ENCODE measurements at regions not wholly inside any gene's neighbourhood (a gene's known extent, or its start where the extent isn't known, plus 50 kb on each side); places are given as distances from the start of the nearest gene placed in this dataset.
"Not testable (repeated sequence)": the region's sequence is repeated elsewhere in the genome, so short reads cannot be mapped to it uniquely, and the experiment has no call there.

DNA sequence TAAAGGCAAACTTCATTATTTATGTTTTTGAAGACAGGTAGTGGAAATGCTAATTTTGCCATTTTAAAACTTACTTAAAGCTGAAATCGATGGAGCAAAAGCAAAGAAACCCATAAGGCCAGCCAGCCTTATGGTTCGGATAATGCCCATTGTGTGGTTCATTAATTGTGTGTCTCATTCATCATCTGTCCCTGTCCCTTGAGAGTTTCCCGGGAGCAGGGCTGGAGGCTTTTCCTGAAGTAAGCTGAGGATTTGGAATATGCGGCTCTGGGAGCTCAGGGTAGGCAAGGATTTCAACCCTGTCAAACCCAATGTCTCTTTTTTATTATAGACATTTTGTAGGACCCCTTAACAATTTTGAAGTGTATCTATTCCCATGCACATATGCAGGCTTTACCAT, 790.0 kb upstream of the KIRREL3 start:
- TF ChIP-seq, protein P1, sequence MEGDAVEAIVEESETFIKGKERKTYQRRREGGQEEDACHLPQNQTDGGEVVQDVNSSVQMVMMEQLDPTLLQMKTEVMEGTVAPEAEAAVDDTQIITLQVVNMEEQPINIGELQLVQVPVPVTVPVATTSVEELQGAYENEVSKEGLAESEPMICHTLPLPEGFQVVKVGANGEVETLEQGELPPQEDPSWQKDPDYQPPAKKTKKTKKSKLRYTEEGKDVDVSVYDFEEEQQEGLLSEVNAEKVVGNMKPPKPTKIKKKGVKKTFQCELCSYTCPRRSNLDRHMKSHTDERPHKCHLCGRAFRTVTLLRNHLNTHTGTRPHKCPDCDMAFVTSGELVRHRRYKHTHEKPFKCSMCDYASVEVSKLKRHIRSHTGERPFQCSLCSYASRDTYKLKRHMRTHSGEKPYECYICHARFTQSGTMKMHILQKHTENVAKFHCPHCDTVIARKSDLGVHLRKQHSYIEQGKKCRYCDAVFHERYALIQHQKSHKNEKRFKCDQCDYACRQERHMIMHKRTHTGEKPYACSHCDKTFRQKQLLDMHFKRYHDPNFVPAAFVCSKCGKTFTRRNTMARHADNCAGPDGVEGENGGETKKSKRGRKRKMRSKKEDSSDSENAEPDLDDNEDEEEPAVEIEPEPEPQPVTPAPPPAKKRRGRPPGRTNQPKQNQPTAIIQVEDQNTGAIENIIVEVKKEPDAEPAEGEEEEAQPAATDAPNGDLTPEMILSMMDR (IDR thresholded peaks at IDR 0.05; ENCODE audit: insufficient read depth, missing control alignments), result no peak
- DNase-seq (ENCODE audit: insufficient read length, low spot score), result no peak
- no peak for FAIRE-seq

DNA sequence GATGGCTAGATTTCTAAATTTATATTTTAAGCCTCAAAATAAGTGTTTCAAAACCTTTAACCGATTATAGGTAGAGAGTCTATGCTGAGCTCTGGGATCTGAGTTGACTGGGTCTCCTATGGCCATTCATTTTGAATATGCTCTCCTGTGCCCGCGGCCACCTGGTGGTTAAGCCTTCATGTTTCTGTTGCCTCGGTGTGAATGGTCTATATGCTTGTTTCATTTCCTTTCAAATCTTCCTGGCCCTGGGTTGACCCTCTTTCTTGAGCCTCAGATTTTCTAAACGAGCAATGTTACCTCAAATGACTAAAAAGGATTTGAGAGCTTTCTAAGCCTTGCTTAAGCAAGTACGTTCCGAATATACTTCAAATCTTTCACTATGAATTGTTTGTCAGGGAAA, 789.4 kb upstream of the KIRREL3 start:
- TF ChIP-seq, protein P1 (IDR thresholded peaks at IDR 0.05; ENCODE audit: insufficient read depth, missing control alignments), result no peak
- no peak for FAIRE-seq
- no peak for DNase-seq (ENCODE audit: insufficient read length, low spot score)

DNA sequence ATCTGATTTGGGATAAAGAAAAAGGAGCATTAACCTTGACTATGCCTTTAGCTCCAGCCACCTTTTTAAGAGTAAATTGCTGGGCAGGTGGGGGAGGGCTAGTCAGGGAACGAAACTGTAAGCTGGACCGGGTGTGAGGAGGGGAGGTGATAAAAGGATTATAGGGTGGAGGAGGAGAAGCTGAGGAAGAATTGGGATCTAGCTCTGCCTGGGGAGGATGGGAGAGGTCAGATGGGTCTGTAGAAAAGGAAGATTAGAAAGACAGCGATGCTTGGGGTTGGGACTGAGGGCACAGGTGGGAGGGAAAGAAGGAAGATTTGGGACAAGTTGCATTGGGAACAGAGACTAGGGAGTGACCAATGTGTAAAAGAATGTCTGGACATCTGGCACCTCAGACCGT, 772.4 kb upstream of the KIRREL3 start:
- DNase-seq (ENCODE audit: insufficient read length, low spot score); FAIRE-seq: not testable (repeated sequence)

DNA sequence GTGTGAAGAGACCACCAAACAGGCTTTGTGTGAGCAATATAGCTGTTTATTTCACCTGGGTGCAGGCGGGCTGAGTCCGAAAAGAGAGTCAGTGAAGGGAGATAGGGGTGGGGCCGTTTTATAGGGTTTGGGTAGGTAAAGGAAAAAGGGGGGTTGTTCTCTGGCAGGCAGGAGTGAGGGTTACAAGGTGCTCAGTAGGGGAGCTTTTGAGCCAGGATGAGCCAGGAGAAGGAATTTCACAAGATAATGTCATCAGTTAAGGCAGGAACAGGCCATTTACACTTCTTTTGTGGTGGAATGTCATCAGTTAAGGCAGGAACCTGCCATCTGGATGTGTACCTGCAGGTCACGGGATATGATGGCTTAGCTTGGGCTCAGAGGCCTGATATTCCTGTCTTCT, 768.4 kb upstream of the KIRREL3 start:
- FAIRE-seq, result not testable (repeated sequence)

DNA sequence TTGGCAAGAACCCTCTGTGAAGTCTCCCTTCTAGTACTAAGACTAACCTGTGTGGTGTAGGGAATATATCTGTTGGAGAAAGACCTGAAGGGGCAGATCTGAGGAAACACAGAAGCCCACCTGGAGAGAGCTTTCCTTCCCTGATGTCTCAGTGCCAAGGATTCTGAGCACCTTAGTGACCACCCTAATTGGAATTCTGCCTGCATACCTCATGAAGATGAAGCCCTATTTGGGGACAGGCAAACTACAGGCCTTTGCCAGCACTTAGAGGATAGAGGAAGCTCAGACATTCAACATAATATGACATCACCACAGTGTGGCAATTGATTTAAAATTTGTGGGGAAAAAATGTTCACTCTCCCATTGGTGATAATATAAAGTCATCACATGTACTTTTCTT, 766.2 kb upstream of the KIRREL3 start:
- DNase-seq (ENCODE audit: insufficient read length, low spot score), result no peak
- TF ChIP-seq, protein P1 (IDR thresholded peaks at IDR 0.05; ENCODE audit: insufficient read depth, missing control alignments), result no peak
- no peak for FAIRE-seq

More for the DNA sequence above, 768.4 kb upstream of the KIRREL3 start:
- DNase-seq (ENCODE audit: insufficient read length, low spot score), result not testable (repeated sequence)

DNA sequence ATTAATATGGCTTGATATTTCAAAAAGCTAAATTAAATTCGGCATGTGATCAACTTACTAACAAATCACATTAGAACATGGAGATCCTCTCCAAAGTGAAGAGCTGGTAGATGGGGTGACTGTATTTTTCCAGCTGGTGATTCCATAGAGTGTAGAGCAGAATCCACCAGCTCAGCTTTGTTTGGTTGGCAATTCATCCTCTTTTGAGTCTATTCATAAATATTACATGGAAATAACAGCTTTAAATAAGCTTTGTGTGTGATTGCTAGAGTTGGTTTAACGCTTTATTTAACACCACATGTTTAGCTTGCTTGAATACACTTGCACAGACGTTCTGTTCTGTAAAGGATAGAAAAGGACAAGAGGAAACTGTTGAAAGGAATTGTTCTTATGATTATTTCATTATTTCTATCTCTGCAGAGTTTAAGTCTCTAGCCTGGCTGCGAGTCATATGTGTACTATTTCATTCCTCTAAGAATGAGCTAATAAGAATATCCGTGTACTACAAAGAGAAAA, 738.3 kb upstream of the KIRREL3 start:
- DNase-seq (ENCODE audit: insufficient read length, low spot score) (no peak), FAIRE-seq (no peak)
- TF ChIP-seq, protein P1 (IDR thresholded peaks at IDR 0.05; ENCODE audit: insufficient read depth, missing control alignments), result no peak

DNA sequence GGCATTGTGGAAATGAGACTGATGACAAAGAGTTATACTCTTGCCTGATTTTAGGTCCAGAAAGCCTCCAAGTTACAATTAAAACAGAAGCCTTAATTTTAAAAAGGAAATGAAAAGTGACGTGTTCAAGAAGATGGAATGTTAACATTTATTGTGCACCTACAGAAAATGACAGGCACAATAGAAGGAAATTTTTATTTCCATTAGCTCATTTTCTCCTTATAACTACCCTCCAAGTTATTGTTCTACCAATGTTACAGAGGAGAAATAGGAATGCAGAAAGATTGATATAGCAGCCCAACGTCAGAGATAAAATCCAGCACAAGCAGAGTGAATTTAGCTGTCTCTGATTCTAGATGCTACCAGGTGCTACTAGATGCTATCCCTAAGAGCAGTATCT, 736.9 kb upstream of the KIRREL3 start:
- FAIRE-seq (no peak), DNase-seq (ENCODE audit: insufficient read length, low spot score) (no peak)
- TF ChIP-seq, protein P1 (IDR thresholded peaks at IDR 0.05; ENCODE audit: insufficient read depth, missing control alignments), result no peak

DNA sequence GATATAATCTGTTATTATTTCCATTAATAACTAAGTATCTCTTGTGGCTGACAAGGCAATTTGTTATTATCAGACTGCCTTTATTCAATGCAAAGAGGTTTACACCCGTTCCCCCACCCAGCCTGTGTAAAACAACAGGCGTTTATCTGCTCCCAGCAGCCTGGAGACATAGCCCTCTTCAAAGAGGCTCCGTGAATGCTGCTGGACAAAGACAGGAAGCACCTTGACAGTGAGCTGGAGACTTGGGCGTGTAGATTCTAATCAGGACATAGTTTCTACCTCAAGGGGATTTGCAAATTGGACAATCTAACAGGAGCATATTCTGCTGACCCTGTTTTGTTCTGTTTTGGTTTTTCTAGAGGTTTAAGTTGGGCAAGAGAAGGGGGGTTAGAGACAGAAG, 733.0 kb upstream of the KIRREL3 start:
- FAIRE-seq, result no peak
- no peak for DNase-seq (ENCODE audit: insufficient read length, low spot score)
- TF ChIP-seq, protein P1 (IDR thresholded peaks at IDR 0.05; ENCODE audit: insufficient read depth, missing control alignments), result no peak
